Panc1 (cell line): ENCODE measurements at regions not wholly inside any gene's neighbourhood (a gene's known extent, or its start where the extent isn't known, plus 50 kb on each side); places are given as distances from the start of the nearest gene placed in this dataset.

Experiments
- ATAC-seq: fragments of 200-7000 bp; cut with Tn5 transposase; 2 replicates; pipeline ENCODE4 v1.9.1; 2020; ENCODE audit warnings: mild to moderate bottlenecking, moderate library complexity
- BruUV-seq: library from RNA; stranded (reverse); fragments of 400-500 nt; replicated peaks from 2 replicates; lab custom pipeline; 2021; lab: Mats Ljungman, UMichigan
- CTCF ChIA-PET: fragments of 300-600 bp; sonication (Branson Sonifier 250); formaldehyde crosslinking; loops from one replicate; lab custom pipeline; 2022; ENCODE audit warnings: antibody characterized with exemption; lab: Charles Lee
- POLR2A ChIA-PET: fragments of 300-600 bp; sonication (Branson Sonifier 250); formaldehyde crosslinking; loops from one replicate; lab custom pipeline; 2022; ENCODE audit warnings: antibody characterized with exemption; lab: Charles Lee
- DNase-seq: peaks from one replicate; pipeline ENCODE4 v3.0.0-alpha.2; 2010; ENCODE audit warnings: low read depth, low spot score
- H3K27ac ChIP-seq: 2 replicates; pipeline ENCODE4 v1.5.1; 2011; ENCODE audit warnings: mild to moderate bottlenecking, low read length, inconsistent platforms
- H3K27me3 ChIP-seq: fragments of 200-500 bp; sonication (Bioruptor generic); 2 replicates; pipeline ENCODE4 v1.6.0; 2014; ENCODE audit warnings: low read length, inconsistent platforms; ENCODE audit not compliant: control insufficient read depth, insufficient read depth
- H3K36me3 ChIP-seq: fragments of 200-500 bp; sonication (Bioruptor generic); 2 replicates; pipeline ENCODE4 v1.5.1; 2014; ENCODE audit warnings: inconsistent platforms, mild to moderate bottlenecking, low read length, moderate library complexity; ENCODE audit not compliant: control insufficient read depth, insufficient read depth
- H3K4me1 ChIP-seq: 2 replicates; pipeline ENCODE4 v1.5.1; 2011; ENCODE audit warnings: inconsistent platforms, mild to moderate bottlenecking, low read length, moderate library complexity; ENCODE audit not compliant: control insufficient read depth, insufficient read depth
- H3K4me3 ChIP-seq, 2 experiments: 2 replicates each; pipeline ENCODE4 v1.5.1; 2011 to 2012; ENCODE audit warnings: low read depth in 2 of 2, low read length in 2 of 2, mild to moderate bottlenecking in 2 of 2, inconsistent platforms in 1 of 2, moderate library complexity in 1 of 2
- H3K9me3 ChIP-seq: fragments of 200-500 bp; sonication (Bioruptor generic); 2 replicates; pipeline ENCODE4 v1.5.1; 2014; ENCODE audit warnings: low read depth, mild to moderate bottlenecking, inconsistent platforms, low read length, moderate library complexity; ENCODE audit not compliant: control insufficient read depth, insufficient read depth
- POLR2AphosphoS5 ChIP-seq: IDR thresholded peaks from 2 replicates; pipeline ENCODE4 v1.6.1; 2012; ENCODE audit warnings: mild to moderate bottlenecking, low read depth, low read length, moderate library complexity
- SIN3A ChIP-seq: IDR thresholded peaks from 2 replicates; pipeline ENCODE4 v1.6.1; 2012; ENCODE audit warnings: low read depth, mild to moderate bottlenecking, low read length, moderate library complexity, borderline replicate concordance; ENCODE audit not compliant: insufficient read depth
- TCF7L2 ChIP-seq: IDR thresholded peaks from 2 replicates; pipeline ENCODE4 v1.6.1; 2011; ENCODE audit warnings: mild to moderate bottlenecking, low read depth, low read length, inconsistent platforms
- in situ Hi-C: cut with HindIII; loops from 2 replicates; pipeline ENCODE4 v1.10.0; 2016; ENCODE audit warnings: low sequenced_read_pairs, low pct_unique_long_range_greater_than_20kb
- intact Hi-C: fragments of 100-400 bp; cut with micrococcal nuclease; formaldehyde crosslinking; loops from one replicate; pipeline ENCODE4 v1.10.0; 2022; ENCODE audit not compliant: unreplicated experiment
- TF ChIP-seq, protein P1 (sequence below), 2 experiments: IDR thresholded peaks; 2 replicates each; pipeline ENCODE4 v1.6.1; 2011 to 2012; ENCODE audit warnings: low read depth in 2 of 2, control low read depth in 1 of 2, low read length in 1 of 2, mild to moderate bottlenecking in 1 of 2, moderate library complexity in 1 of 2; ENCODE audit not compliant: insufficient read depth in 1 of 2
- TF ChIP-seq, protein P2 (sequence below): fragments of 450-650 bp; IDR thresholded peaks from 2 replicates; pipeline ENCODE4 v1.5.1; 2017; ENCODE audit warnings: mild to moderate bottlenecking

DNA sequence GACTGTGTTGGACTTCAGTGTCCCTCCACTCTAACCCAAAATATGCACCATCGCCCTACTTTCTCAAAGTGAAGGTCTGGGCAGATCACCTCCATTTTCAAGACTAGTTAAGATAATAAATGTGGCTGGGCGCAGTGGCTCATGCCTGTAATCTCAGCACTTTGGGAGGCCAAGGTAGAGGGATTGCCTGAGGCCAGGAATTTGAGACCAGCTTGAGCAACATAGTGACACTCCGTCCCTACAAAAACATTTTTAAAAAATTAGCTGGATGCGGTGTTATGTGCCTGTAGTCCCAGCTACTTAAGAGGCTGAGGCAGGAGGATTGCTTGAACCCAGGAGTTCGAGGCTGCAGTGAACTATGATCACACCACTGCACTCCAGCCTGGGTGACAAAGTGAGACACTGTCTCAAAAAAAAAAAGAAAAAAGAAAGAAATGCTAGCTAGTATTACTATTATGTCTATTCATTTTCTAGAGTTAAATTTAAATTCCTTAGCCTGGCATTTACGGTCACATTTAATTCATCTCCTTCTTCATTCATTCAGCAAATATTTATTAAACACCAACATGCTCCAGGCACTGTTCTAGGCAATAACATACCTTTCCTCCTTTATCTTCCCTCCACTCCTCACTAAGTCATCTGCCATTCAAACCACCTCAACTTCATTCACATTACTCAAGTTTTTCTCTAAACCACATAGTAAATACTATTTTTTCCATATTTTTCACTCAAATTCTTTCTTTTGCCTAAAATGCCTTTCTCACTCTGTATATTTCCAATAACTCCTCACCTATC is 96.1 kb upstream of the XYLT1 start:
- Histone ChIP-seq H3K27ac (no peak overlapping the region), H3K9me3 (no peaks in the 10 kb centered on the region), H3K4me3 (no peak overlapping the region), H3K4me1 (no peaks in the 10 kb centered on the region), H3K36me3 (no peaks in the 10 kb centered on the region), H3K27me3 (no peaks in the 10 kb centered on the region; the same call in 1 of the 2 replicates)
- intact Hi-C loops, result no loop called here
- ATAC-seq, result no peak
- TF ChIP-seq POLR2AphosphoS5 (no peak), SIN3A (no peak), TCF7L2 (no peak)
- TF ChIP-seq, protein P1, sequence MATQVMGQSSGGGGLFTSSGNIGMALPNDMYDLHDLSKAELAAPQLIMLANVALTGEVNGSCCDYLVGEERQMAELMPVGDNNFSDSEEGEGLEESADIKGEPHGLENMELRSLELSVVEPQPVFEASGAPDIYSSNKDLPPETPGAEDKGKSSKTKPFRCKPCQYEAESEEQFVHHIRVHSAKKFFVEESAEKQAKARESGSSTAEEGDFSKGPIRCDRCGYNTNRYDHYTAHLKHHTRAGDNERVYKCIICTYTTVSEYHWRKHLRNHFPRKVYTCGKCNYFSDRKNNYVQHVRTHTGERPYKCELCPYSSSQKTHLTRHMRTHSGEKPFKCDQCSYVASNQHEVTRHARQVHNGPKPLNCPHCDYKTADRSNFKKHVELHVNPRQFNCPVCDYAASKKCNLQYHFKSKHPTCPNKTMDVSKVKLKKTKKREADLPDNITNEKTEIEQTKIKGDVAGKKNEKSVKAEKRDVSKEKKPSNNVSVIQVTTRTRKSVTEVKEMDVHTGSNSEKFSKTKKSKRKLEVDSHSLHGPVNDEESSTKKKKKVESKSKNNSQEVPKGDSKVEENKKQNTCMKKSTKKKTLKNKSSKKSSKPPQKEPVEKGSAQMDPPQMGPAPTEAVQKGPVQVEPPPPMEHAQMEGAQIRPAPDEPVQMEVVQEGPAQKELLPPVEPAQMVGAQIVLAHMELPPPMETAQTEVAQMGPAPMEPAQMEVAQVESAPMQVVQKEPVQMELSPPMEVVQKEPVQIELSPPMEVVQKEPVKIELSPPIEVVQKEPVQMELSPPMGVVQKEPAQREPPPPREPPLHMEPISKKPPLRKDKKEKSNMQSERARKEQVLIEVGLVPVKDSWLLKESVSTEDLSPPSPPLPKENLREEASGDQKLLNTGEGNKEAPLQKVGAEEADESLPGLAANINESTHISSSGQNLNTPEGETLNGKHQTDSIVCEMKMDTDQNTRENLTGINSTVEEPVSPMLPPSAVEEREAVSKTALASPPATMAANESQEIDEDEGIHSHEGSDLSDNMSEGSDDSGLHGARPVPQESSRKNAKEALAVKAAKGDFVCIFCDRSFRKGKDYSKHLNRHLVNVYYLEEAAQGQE (IDR thresholded peaks at IDR 0.05; ENCODE audit: insufficient read depth in 1 of 2, low read depth in 2 of 2, low read length in 1 of 2), result no peak
- TF ChIP-seq, protein P2, sequence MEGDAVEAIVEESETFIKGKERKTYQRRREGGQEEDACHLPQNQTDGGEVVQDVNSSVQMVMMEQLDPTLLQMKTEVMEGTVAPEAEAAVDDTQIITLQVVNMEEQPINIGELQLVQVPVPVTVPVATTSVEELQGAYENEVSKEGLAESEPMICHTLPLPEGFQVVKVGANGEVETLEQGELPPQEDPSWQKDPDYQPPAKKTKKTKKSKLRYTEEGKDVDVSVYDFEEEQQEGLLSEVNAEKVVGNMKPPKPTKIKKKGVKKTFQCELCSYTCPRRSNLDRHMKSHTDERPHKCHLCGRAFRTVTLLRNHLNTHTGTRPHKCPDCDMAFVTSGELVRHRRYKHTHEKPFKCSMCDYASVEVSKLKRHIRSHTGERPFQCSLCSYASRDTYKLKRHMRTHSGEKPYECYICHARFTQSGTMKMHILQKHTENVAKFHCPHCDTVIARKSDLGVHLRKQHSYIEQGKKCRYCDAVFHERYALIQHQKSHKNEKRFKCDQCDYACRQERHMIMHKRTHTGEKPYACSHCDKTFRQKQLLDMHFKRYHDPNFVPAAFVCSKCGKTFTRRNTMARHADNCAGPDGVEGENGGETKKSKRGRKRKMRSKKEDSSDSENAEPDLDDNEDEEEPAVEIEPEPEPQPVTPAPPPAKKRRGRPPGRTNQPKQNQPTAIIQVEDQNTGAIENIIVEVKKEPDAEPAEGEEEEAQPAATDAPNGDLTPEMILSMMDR, result no peak
- BruUV-seq, result no TSS peak
- POLR2A ChIA-PET, result no interaction called here
- CTCF ChIA-PET, result no interaction called here
- DNase-seq, result no peak
- in situ Hi-C loops, result no loop called here

DNA sequence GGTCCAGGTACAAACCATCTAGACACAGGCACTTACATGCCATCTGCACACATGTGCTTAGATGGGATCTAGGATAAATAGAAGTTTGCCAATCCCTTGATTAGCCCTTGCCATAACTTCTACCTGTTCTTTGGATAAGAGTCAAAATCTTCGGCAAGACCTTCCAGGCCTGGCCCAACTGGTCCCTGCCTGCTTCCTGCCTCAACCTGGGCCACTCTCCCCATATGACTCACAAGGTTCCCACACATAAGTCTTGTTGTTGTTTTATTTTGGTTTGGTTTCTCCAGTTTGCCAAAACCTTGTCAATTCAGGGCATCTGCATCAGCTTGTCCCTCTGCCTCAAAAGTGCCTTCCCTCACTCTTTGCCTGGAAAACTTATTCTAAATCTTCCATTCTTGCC is 95.3 kb upstream of the XYLT1 start:
- Histone ChIP-seq H3K27me3 (no peaks in the 10 kb centered on the region; the same call in 1 of the 2 replicates), H3K36me3 (no peaks in the 10 kb centered on the region), H3K4me1 (no peaks in the 10 kb centered on the region), H3K9me3 (no peaks in the 10 kb centered on the region), H3K27ac (no peak overlapping the region), H3K4me3 (no peak overlapping the region)
- intact Hi-C loops, result no loop called here
- in situ Hi-C loops, result no loop called here
- ChIA-PET POLR2A (no interaction called here), CTCF (no interaction called here)
- no peak for TF ChIP-seq SIN3A
- TF ChIP-seq POLR2AphosphoS5, result no peak
- no peak for TF ChIP-seq TCF7L2
- DNase-seq (no peak), ATAC-seq (no peak)
- no TSS peak for BruUV-seq

DNA sequence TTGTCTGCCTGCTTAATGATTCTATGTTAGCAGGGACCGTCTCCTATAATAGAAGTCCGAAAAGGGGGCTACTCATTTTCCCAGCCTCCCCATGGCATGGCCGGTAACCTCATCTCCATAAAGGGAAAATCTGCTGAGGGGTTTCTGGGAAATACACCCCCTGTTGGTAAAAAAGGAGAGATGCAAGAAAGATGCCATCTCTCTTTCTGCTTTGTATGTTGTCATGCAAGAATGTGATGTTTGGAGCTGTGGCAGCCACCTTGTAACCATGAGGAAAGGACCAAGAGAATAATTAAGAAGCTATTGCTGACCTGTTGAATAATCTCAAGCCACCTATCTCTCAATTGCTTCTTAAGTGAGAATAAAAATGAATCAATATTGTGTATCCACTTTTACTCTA is 94.8 kb upstream of the XYLT1 start:
- ChIA-PET POLR2A (no interaction called here), CTCF (no interaction called here)
- TF ChIP-seq, protein P2, result peak; percentile 13; the same call in 1 of the 2 replicates
- no peak for TF ChIP-seq POLR2AphosphoS5
- BruUV-seq, result no TSS peak
- in situ Hi-C loops, result no loop called here
- Histone ChIP-seq H3K4me3 (no peak overlapping the region), H3K9me3 (no peaks in the 10 kb centered on the region), H3K4me1 (no peaks in the 10 kb centered on the region), H3K36me3 (no peaks in the 10 kb centered on the region), H3K27ac (no peak overlapping the region), H3K27me3 (no peaks in the 10 kb centered on the region)
- DNase-seq (no peak), ATAC-seq (no peak)
- intact Hi-C loops, result no loop called here
